DOHH2 (cell line): ENCODE measurements at regions not wholly inside any gene's neighbourhood (a gene's known extent, or its start where the extent isn't known, plus 50 kb on each side); places are given as distances from the start of the nearest gene placed in this dataset.

Experiments used
- CTCF ChIP-seq: fragments of 200-600 bp; sonication (generic); IDR thresholded peaks from one replicate; pipeline ENCODE4 v1.5.1; 2014; ENCODE audit warnings: antibody characterized with exemption, mild to moderate bottlenecking, low read depth, low read length; ENCODE audit not compliant: poor library complexity, severe bottlenecking
- EZH2phosphoT487 ChIP-seq: fragments of 200-600 bp; sonication (generic); IDR thresholded peaks from 2 replicates; pipeline ENCODE4 v1.6.1; 2017; ENCODE audit warnings: borderline replicate concordance, mild to moderate bottlenecking, antibody characterized with exemption, low read length, moderate library complexity, mixed read lengths

GRCh38 chr3:24578324-24578723, 83.7 kb upstream of the THRB start:
- TF ChIP-seq CTCF (no peak), EZH2phosphoT487 (no peak)
